Coronary artery (tissue), 2 donors: ENCODE measurements at regions not wholly inside any gene's neighbourhood (a gene's known extent, or its start where the extent isn't known, plus 50 kb on each side); places are given as distances from the start of the nearest gene placed in this dataset.
"Not testable (repeated sequence)": the region's sequence is repeated elsewhere in the genome, so short reads cannot be mapped to it uniquely, and the experiment has no call there.

Source experiments
- DNase-seq: peaks from one replicate; pipeline ENCODE4 v3.0.0-alpha.2; 2017; ENCODE audit warnings: low spot score
- H3K27ac ChIP-seq, 2 donors: fragments of 200-600 bp; sonication (generic); one replicate each; pipeline ENCODE4 v1.5.1; 2016 to 2019
- H3K4me3 ChIP-seq: fragments of 200-600 bp; sonication (generic); 2 replicates; pipeline ENCODE4 v1.5.1; 2016; ENCODE audit warnings: mild to moderate bottlenecking, moderate library complexity
- TF ChIP-seq, protein P1 (sequence below): fragments of 200-600 bp; sonication (generic); IDR thresholded peaks from one replicate; pipeline ENCODE4 v1.5.1; 2019; ENCODE audit warnings: antibody characterized with exemption

DNA sequence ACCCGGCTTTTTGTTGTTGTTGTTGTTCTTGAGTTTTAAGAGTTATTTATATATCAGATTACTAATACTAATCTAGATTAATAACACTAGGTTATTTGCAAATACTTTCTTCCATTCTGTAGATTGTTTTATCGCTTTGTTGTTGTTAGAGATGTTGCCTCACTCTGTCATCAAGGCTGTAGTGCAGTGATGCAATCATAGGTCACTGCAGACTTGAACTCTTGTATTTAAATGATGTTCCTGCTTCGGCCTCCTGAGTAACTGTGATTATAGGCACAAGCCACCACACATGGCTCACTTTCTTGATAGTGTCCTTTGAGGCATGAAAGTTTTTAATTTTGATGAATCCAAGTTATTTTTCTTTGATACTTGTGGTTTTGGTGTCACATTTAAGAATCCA is 129.0 kb downstream of the VSIG4 start:
- H3K27ac ChIP-seq: no peak overlapping the region
- no peak overlapping the region for H3K4me3 ChIP-seq
- no peak for DNase-seq
- TF ChIP-seq, protein P1, sequence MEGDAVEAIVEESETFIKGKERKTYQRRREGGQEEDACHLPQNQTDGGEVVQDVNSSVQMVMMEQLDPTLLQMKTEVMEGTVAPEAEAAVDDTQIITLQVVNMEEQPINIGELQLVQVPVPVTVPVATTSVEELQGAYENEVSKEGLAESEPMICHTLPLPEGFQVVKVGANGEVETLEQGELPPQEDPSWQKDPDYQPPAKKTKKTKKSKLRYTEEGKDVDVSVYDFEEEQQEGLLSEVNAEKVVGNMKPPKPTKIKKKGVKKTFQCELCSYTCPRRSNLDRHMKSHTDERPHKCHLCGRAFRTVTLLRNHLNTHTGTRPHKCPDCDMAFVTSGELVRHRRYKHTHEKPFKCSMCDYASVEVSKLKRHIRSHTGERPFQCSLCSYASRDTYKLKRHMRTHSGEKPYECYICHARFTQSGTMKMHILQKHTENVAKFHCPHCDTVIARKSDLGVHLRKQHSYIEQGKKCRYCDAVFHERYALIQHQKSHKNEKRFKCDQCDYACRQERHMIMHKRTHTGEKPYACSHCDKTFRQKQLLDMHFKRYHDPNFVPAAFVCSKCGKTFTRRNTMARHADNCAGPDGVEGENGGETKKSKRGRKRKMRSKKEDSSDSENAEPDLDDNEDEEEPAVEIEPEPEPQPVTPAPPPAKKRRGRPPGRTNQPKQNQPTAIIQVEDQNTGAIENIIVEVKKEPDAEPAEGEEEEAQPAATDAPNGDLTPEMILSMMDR: no peak

DNA sequence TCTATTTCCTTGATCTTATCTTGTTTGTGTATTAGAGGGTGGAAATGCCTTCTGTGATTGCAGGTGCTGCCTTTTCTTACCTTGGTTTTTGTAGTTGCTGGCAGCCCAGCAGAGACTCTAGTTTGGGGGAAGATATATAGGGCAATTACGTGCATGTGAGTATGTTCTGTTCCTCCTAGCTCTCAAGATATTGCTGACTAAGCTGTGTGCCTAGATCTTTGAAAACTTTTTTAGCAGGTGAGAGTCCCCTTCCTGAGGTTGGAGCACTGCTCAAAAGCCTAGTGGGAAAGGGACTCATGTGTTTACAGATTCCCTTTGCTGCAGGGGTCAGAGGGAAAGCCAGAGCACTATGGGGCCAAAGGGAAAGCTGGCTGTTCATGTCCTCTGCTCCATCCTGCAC is 136.1 kb downstream of the VSIG4 start:
- Histone ChIP-seq H3K27ac (no peak overlapping the region), H3K4me3 (no peak overlapping the region)
- TF ChIP-seq, protein P1: no peak
- no peak for DNase-seq

DNA sequence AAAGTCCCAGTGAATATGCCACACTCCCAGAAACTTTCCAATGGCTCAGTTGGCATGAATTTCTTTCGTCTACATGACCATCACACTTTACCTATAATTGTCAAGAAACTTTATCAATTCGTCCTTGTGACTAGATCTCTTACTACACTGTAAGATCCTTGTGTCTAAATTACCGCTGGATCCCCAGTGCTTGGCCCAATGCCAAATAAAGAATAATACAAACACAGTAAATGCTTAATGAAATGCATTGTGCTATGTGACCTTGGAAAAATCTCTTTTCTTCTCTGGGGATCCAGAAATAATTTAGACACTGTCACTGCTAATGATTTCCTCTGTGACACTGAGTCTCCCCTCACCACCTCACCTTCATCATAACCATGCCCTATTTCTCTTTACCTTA is 137.9 kb downstream of the VSIG4 start:
- Histone ChIP-seq H3K4me3 (no peak overlapping the region), H3K27ac (no peak overlapping the region)
- no peak for DNase-seq
- TF ChIP-seq, protein P1: no peak

DNA sequence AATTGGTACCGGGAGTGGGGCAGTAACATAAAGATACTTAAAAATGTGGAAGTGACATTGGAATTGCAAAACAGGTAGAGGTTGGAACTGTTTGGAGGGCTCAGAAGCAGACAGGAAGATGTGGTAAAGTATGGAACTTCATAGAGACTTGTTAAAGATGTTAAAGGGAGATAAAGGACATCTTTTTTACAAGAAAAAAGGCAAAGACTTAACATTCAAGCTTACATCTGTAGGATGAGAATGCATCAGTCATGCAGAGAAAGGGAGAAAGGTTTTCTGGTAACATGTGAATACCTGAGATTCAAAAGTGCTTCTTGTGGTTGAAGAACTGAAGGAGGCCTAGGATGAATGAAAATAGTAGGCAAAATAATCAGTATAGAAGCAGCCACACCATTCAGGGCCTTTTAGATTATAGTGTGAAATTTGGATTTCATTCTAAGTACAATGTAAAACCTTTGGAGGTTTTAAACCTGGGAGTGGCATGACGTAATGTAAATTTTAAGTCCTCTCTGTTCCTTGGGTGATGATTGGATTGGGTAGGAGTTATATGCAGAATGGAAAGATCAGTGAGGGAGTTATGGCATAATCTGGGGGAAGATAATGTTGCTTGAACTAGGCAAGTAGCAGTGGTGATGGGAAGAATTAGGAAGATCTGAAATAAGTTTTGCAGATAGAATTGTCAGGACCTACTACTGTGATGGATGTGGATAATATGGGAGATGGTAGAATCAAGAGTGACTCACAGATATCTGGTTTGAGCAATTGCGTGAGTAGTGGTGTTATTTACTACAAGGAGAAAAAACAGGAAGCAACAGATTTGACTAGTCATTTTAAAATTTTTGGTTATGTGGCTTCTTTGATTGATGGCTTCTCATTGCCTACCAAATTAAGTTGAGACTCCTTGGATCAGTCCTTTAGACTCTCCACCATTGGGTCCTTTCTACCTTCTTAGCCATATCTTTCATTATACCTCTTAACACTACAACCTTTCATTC is 138.7 kb downstream of the VSIG4 start:
- no peak overlapping the region for H3K27ac ChIP-seq
- DNase-seq: no peak
- TF ChIP-seq, protein P1: no peak
- H3K4me3 ChIP-seq: no peak overlapping the region

DNA sequence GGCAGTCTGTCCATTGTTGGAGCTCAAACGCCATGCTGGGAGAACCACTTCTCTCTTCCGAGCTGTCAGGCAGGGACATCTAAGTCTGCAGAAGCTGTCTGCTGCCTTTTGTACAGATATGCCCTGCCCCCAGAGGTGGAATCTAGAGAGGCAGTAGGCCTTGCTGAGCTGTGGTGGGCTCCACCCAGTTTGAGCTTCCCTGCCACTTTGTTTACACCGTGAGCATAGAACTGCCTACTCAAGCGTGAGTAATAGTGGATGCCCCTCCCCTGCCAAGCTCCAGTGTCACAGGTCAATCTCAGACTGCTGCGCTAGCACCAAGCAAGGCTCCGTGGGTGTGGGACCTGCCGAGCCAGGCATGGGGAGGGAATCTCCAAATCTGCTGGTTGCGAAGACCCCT is 145.7 kb downstream of the VSIG4 start:
- H3K4me3 ChIP-seq: no peak overlapping the region
- H3K27ac ChIP-seq: no peak overlapping the region
- TF ChIP-seq, protein P1: no peak
- no peak for DNase-seq

DNA sequence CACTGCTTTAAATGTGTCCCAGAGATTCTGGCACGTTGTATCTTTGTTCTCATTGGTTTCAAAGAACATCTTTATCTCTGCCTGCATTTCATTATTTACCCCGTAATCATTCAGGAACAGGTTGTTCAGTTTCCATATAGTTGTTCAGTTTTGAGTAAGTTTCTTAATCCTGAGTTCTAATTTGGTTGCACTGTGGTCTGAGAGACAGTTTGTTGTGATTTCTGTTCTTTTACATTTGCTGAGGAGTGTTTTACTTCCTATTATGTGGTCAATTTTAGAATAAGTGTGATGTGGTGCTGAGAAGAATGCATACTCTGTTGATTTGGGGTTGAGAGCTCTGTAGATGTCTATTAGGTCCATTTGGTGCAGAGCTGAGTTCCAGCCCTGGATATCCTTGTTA is 148.1 kb downstream of the VSIG4 start:
- DNase-seq, H3K4me3 ChIP-seq, H3K27ac ChIP-seq: not testable (repeated sequence)

DNA sequence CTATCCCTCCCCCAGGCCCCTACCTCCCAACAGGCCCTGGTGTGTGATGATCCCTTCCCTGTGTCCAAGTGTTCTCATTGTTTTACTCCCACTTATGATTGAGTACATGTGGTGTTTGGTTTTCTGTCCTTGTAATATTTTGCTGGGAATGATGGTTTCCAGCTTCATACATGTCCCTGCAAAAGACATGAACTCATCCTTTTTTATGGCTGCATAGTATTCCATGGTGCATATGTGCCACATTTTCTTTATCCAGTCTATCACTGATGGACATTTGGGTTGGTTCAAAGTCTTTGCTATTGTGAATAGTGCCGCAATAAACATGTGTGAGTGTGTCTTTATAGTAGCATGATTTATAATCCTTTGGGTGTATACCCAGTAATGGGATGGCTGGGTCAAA is 151.7 kb downstream of the VSIG4 start:
- H3K27ac ChIP-seq, DNase-seq, H3K4me3 ChIP-seq: not testable (repeated sequence)

DNA sequence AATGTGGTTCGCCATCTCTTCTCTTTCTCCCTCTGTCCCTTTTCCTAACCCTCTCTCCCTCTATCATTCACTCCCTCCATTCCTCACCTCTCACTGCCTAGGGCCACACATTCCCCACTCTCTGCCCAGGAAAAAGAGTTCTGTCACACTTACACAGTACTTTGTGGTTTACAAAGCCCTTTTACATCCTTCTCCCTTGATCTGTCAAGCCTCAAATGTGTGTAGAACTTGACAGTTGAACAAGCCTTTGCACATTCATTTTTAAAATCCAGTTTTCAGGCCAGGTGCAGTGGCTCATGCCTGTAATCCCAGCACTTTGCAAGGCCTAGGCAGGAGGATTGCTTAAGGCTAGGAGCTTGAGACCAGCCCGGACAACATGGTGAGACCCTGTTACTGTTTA is 156.3 kb downstream of the VSIG4 start:
- Histone ChIP-seq H3K4me3 (no peak overlapping the region), H3K27ac (no peak overlapping the region)
- TF ChIP-seq, protein P1: no peak
- no peak for DNase-seq
